SK-N-SH treated with all-trans-retinoic acid at 6 μM for 48 hours (cell line): ENCODE measurements at regions not wholly inside any gene's neighbourhood (a gene's known extent, or its start where the extent isn't known, plus 50 kb on each side); places are given as distances from the start of the nearest gene placed in this dataset.

Source experiments
- ZNF565 ChIP-seq: fragments of 450-650 bp; formaldehyde crosslinking; conservative IDR thresholded peaks from 2 replicates; pipeline ENCODE4 v1.5.0; 2020; ENCODE audit warnings: low read depth, mild to moderate bottlenecking, moderate library complexity
- ZNF8 ChIP-seq: fragments of 450-650 bp; formaldehyde crosslinking; IDR thresholded peaks from 2 replicates; pipeline ENCODE4 v1.5.0; 2020; ENCODE audit warnings: mild to moderate bottlenecking, moderate library complexity
- TF ChIP-seq, protein P1 (sequence below): fragments of 250-450 bp; sonication (Bioruptor Pico); IDR thresholded peaks from 2 replicates; pipeline ENCODE4 v1.5.0; 2020; ENCODE audit warnings: mild to moderate bottlenecking, moderate library complexity
- TF ChIP-seq, protein P2 (sequence below): fragments of 250-450 bp; sonication (Bioruptor Pico); IDR thresholded peaks from 2 replicates; pipeline ENCODE4 v1.8.0; 2020; ENCODE audit warnings: mild to moderate bottlenecking, moderate library complexity, borderline replicate concordance
- TF ChIP-seq, protein P3 (sequence below): fragments of 250-450 bp; sonication (Bioruptor Pico); IDR thresholded peaks from 2 replicates; pipeline ENCODE4 v1.5.1; 2021; ENCODE audit warnings: mild to moderate bottlenecking, moderate library complexity

DNA sequence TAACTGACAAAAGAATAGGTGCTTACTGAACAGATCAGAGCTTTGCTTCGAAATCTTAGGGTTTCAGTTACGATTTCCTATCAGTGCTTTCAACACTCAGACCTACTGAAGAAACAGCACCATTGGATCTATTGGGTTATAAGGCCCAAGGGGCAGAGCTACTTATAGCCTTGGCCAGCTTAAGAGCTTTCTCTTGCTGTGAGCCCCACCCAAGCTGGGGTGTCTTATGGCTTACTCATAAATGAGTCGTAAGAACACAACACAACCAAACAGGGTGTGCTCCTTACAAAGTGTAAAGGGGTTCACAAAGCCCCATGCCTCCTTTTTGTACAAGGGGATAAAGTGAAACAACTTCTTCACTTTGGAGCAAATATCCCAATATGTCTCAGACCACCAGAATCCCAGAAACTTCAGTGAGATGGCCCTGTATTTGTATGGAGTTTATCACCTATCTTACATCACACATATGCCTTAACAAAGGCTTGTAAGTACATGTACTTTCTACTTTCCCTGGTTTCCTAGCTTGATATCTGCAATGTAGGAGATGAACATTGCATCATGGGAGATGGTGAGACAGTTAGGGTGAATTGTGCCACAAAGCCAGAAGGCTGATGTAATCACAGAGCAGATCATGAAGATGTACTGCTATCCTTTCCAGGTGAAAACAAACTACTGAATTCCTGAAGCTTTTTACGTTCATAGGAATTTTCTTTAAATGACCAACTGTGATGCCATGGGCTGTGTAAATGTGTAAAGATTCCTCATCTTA lies 115.5 kb upstream of the GLI2 start:
- no peak for TF ChIP-seq ZNF8 (CRISPR knock-in tag)
- TF ChIP-seq, protein P1, sequence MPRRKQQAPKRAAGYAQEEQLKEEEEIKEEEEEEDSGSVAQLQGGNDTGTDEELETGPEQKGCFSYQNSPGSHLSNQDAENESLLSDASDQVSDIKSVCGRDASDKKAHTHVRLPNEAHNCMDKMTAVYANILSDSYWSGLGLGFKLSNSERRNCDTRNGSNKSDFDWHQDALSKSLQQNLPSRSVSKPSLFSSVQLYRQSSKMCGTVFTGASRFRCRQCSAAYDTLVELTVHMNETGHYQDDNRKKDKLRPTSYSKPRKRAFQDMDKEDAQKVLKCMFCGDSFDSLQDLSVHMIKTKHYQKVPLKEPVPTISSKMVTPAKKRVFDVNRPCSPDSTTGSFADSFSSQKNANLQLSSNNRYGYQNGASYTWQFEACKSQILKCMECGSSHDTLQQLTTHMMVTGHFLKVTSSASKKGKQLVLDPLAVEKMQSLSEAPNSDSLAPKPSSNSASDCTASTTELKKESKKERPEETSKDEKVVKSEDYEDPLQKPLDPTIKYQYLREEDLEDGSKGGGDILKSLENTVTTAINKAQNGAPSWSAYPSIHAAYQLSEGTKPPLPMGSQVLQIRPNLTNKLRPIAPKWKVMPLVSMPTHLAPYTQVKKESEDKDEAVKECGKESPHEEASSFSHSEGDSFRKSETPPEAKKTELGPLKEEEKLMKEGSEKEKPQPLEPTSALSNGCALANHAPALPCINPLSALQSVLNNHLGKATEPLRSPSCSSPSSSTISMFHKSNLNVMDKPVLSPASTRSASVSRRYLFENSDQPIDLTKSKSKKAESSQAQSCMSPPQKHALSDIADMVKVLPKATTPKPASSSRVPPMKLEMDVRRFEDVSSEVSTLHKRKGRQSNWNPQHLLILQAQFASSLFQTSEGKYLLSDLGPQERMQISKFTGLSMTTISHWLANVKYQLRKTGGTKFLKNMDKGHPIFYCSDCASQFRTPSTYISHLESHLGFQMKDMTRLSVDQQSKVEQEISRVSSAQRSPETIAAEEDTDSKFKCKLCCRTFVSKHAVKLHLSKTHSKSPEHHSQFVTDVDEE (CRISPR knock-in tag) = no peak
- TF ChIP-seq ZNF565 (CRISPR knock-in tag) = no peak
- TF ChIP-seq, protein P2, sequence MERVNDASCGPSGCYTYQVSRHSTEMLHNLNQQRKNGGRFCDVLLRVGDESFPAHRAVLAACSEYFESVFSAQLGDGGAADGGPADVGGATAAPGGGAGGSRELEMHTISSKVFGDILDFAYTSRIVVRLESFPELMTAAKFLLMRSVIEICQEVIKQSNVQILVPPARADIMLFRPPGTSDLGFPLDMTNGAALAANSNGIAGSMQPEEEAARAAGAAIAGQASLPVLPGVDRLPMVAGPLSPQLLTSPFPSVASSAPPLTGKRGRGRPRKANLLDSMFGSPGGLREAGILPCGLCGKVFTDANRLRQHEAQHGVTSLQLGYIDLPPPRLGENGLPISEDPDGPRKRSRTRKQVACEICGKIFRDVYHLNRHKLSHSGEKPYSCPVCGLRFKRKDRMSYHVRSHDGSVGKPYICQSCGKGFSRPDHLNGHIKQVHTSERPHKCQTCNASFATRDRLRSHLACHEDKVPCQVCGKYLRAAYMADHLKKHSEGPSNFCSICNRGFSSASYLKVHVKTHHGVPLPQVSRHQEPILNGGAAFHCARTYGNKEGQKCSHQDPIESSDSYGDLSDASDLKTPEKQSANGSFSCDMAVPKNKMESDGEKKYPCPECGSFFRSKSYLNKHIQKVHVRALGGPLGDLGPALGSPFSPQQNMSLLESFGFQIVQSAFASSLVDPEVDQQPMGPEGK (CRISPR knock-in tag) = no peak
- TF ChIP-seq, protein P3, sequence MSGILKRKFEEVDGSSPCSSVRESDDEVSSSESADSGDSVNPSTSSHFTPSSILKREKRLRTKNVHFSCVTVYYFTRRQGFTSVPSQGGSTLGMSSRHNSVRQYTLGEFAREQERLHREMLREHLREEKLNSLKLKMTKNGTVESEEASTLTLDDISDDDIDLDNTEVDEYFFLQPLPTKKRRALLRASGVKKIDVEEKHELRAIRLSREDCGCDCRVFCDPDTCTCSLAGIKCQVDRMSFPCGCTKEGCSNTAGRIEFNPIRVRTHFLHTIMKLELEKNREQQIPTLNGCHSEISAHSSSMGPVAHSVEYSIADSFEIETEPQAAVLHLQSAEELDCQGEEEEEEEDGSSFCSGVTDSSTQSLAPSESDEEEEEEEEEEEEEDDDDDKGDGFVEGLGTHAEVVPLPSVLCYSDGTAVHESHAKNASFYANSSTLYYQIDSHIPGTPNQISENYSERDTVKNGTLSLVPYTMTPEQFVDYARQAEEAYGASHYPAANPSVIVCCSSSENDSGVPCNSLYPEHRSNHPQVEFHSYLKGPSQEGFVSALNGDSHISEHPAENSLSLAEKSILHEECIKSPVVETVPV (CRISPR knock-in tag) = no peak
